Suprapubic skin (tissue), 4 donors: ENCODE measurements at regions not wholly inside any gene's neighbourhood (a gene's known extent, or its start where the extent isn't known, plus 50 kb on each side); places are given as distances from the start of the nearest gene placed in this dataset.

Experiments
- DNase-seq, 2 donors: peaks; one replicate each; pipeline ENCODE4 v3.0.0-alpha.2; 2019; ENCODE audit warnings: low spot score in 2 of 2
- H3K27ac ChIP-seq: fragments of 200-600 bp; sonication (generic); one replicate; pipeline ENCODE4 v1.5.1; 2019
- H3K27me3 ChIP-seq: fragments of 200-600 bp; sonication (generic); one replicate; pipeline ENCODE4 v1.5.1; 2019
- H3K36me3 ChIP-seq: fragments of 200-600 bp; sonication (generic); one replicate; pipeline ENCODE4 v1.5.1; 2019
- H3K4me1 ChIP-seq: fragments of 200-600 bp; sonication (generic); one replicate; pipeline ENCODE4 v1.5.1; 2019
- H3K4me3 ChIP-seq: fragments of 200-600 bp; sonication (generic); one replicate; pipeline ENCODE4 v1.5.1; 2019; ENCODE audit warnings: mild to moderate bottlenecking
- H3K9me3 ChIP-seq: fragments of 200-600 bp; sonication (generic); one replicate; pipeline ENCODE4 v1.5.1; 2019
- CTCF ChIP-seq, 2 donors: fragments of 200-600 bp in 1 of 2; fragments of 450-650 bp in 1 of 2; sonication (generic) in 1 of 2; IDR thresholded peaks; one replicate each; pipeline ENCODE4 v1.5.1; 2016 to 2019; ENCODE audit warnings: antibody characterized with exemption in 2 of 2, mild to moderate bottlenecking in 1 of 2, moderate library complexity in 1 of 2
- EP300 ChIP-seq: sonication (generic); formaldehyde crosslinking; IDR thresholded peaks from one replicate; pipeline ENCODE4 v1.6.1; 2017; ENCODE audit warnings: antibody characterized with exemption
- POLR2A ChIP-seq, 2 donors: fragments of 450-650 bp; IDR thresholded peaks; one replicate each; pipeline ENCODE4 v1.6.1; 2017; ENCODE audit warnings: antibody characterized with exemption in 2 of 2, mild to moderate bottlenecking in 2 of 2, moderate library complexity in 2 of 2
- POLR2AphosphoS5 ChIP-seq, 3 donors: sonication (generic); formaldehyde crosslinking; IDR thresholded peaks; one replicate each; pipeline ENCODE4 v1.6.1; 2017; ENCODE audit warnings: antibody characterized with exemption in 3 of 3
- WGBS: methylation state at CpG from one replicate; pipeline ENCODE4 v1.1.5; 2018; 5-methylcytosine and 5-hydroxymethylcytosine counted together

GRCh38 chr1:10914056-10914455 is 98.4 kb upstream of the TARDBP start:
- H3K4me1 ChIP-seq, result no peaks in the 10 kb centered on the region
- no peak for DNase-seq
- H3K27ac ChIP-seq, result no peak overlapping the region
- 96% methylated on average over 5 of the region's 5 CpGs for WGBS
- H3K4me3 ChIP-seq, result no peak overlapping the region
- TF ChIP-seq POLR2A (IDR thresholded peaks at IDR 0.05) (no peak), POLR2AphosphoS5 (IDR thresholded peaks at IDR 0.05) (no peak), CTCF (IDR thresholded peaks at IDR 0.05) (no peak), EP300 (no peak)
- no peaks in the 10 kb centered on the region for H3K27me3 ChIP-seq
- H3K9me3 ChIP-seq, result no peaks in the 10 kb centered on the region
- no peaks in the 10 kb centered on the region for H3K36me3 ChIP-seq

- H3K9me3 ChIP-seq, result no peaks in the 10 kb centered on the region
- 94% methylated on average over 2 of the region's 8 CpGs for WGBS
- DNase-seq, result no peak
Measured at GRCh38 chr1:10915594-10915993, 96.9 kb upstream of the TARDBP start.

GRCh38 chr1:10916311-10916710 is 96.1 kb upstream of the TARDBP start:
- Histone ChIP-seq H3K4me3 (no peak overlapping the region), H3K27me3 (peaks cover 6% of the 10 kb centered on the region), H3K9me3 (no peaks in the 10 kb centered on the region), H3K4me1 (no peaks in the 10 kb centered on the region), H3K27ac (no peak overlapping the region), H3K36me3 (no peaks in the 10 kb centered on the region)
- 72% methylated on average over 5 of the region's 5 CpGs for WGBS
- no peak for DNase-seq
- TF ChIP-seq EP300, result no peak
- no peak for TF ChIP-seq POLR2A (IDR thresholded peaks at IDR 0.05)
- no peak for TF ChIP-seq CTCF (IDR thresholded peaks at IDR 0.05)
- TF ChIP-seq POLR2AphosphoS5 (IDR thresholded peaks at IDR 0.05), result no peak

More at GRCh38 chr1:10915594-10915993, 96.9 kb upstream of the TARDBP start:
- no peaks in the 10 kb centered on the region for H3K4me1 ChIP-seq
- no peaks in the 10 kb centered on the region for H3K36me3 ChIP-seq
- no peak overlapping the region for H3K27ac ChIP-seq
- no peak overlapping the region for H3K4me3 ChIP-seq
- TF ChIP-seq CTCF (IDR thresholded peaks at IDR 0.05) (no peak), POLR2AphosphoS5 (IDR thresholded peaks at IDR 0.05) (no peak), EP300 (no peak), POLR2A (IDR thresholded peaks at IDR 0.05) (no peak)
- peaks cover 6% of the 10 kb centered on the region for H3K27me3 ChIP-seq

GRCh38 chr1:10916991-10917390 is 95.5 kb upstream of the TARDBP start:
- Histone ChIP-seq H3K36me3 (no peaks in the 10 kb centered on the region), H3K27ac (no peak overlapping the region), H3K9me3 (no peaks in the 10 kb centered on the region), H3K27me3 (peaks cover 6% of the 10 kb centered on the region), H3K4me3 (no peak overlapping the region), H3K4me1 (no peaks in the 10 kb centered on the region)
- TF ChIP-seq EP300 (no peak), POLR2A (IDR thresholded peaks at IDR 0.05) (no peak), POLR2AphosphoS5 (IDR thresholded peaks at IDR 0.05) (no peak), CTCF (IDR thresholded peaks at IDR 0.05) (no peak)
- DNase-seq, result no peak
- 81% methylated on average over 10 of the region's 10 CpGs for WGBS

GRCh38 chr1:10917513-10918454 is 94.7 kb upstream of the TARDBP start:
- no peak overlapping the region for H3K4me3 ChIP-seq
- DNase-seq, result no peak
- TF ChIP-seq EP300 (no peak), POLR2A (IDR thresholded peaks at IDR 0.05) (no peak), CTCF (IDR thresholded peaks at IDR 0.05) (no peak), POLR2AphosphoS5 (IDR thresholded peaks at IDR 0.05) (no peak)
- H3K27me3 ChIP-seq, result peaks cover 6% of the 10 kb centered on the region
- no peaks in the 10 kb centered on the region for H3K9me3 ChIP-seq
- H3K4me1 ChIP-seq, result no peaks in the 10 kb centered on the region
- no peak overlapping the region for H3K27ac ChIP-seq
- 57% methylated on average over 10 of the region's 10 CpGs for WGBS
- H3K36me3 ChIP-seq, result no peaks in the 10 kb centered on the region
